HG03060 (cell line): ENCODE measurements at regions not wholly inside any gene's neighbourhood (a gene's known extent, or its start where the extent isn't known, plus 50 kb on each side); places are given as distances from the start of the nearest gene placed in this dataset.
"Not testable (repeated sequence)": the region's sequence is repeated elsewhere in the genome, so short reads cannot be mapped to it uniquely, and the experiment has no call there.

Experiments used
- ATAC-seq: cut with Tn5 transposase; IDR thresholded peaks from one replicate; pipeline ENCODE4 v1.9.1; 2021; ENCODE audit warnings: low read depth, moderate number of reproducible peaks; ENCODE audit not compliant: unreplicated experiment

DNA sequence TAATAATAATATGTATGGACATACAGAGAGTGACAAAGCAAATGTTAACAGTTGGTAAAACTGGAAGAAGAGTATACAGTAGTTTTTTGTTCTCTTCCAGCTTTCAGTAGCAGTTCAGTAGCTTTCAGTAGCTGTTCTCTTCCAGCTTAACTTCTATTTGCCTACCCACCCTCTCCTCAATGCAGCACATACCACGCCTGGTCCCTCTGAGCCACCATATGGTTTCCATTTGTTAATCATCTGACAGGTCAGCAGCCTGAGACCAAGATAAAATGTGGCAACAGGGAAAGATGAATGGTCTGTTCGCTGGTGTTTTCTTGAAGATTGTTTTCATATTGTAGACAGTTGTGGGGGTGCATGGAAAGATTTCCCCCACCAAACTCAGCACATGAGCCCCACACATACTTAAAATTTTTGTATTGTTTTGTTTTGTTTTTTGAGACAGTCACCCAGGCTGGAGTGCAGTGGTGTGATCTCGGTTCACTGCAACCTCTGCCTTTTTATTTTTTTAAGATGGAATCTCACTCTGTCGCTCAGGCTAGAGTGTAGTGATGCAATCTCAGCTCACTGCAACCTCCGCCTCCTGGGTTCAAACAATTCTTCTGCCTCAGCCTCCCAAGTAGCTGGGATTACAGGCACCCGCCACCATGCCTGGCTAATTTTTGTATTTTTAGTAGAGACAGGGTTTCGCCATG lies 56.8 kb downstream of the ATP6V0E2 start:
- ATAC-seq = not testable (repeated sequence)

DNA sequence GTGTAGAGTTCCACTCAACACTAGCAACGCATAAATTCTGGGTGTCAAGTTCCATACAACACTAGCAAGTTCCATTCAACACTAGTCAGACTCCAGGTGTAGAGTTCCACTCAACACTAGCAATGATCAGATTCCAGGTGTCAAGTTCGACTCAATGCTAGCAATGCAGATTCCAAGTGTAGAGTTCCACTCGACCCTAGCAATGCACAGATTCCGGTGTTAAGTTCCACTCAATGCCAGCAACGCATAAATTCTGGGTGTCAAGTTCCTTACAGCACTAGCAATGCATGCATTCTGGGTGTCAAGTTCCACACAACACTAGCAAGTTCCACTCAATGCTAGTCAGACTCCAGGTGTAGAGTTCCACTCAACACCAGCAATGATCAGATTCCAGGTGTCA lies 60.0 kb downstream of the ATP6V0E2 start:
- ATAC-seq = not testable (repeated sequence)

GRCh38 chr7:149947346-149947745 lies 73.6 kb downstream of the ATP6V0E2 start:
- ATAC-seq = not testable (repeated sequence)

- ATAC-seq = not testable (repeated sequence)
Measured at GRCh38 chr7:149948444-149948843, 74.7 kb downstream of the ATP6V0E2 start.

GRCh38 chr7:149949863-149950577 lies 76.3 kb downstream of the ATP6V0E2 start:
- ATAC-seq = not testable (repeated sequence)

- ATAC-seq = not testable (repeated sequence)
Measured at GRCh38 chr7:149950578-149950924, 76.8 kb downstream of the ATP6V0E2 start.

- not testable (repeated sequence) for ATAC-seq
Measured at GRCh38 chr7:149951579-149951978, 77.8 kb downstream of the ATP6V0E2 start.

DNA sequence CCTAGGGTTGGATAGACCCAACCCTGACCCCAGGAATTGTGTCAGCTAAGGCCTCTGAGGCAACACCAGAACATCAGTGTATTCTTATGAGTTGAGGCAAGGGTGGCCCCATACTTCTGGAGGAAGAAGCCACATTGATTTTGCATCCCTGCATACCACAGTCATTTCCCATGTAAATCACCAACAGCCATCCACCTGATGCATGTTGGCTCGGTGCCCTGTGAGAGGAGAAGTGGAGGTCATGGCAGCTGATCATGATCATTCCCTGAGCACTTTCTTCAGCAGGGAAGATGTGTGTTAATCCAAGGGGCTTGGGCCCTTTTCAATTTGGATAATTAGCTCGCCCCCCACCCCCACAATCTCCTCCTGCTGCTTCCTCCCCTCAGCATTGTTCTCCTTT lies 85.1 kb downstream of the ATP6V0E2 start:
- not testable (repeated sequence) for ATAC-seq

DNA sequence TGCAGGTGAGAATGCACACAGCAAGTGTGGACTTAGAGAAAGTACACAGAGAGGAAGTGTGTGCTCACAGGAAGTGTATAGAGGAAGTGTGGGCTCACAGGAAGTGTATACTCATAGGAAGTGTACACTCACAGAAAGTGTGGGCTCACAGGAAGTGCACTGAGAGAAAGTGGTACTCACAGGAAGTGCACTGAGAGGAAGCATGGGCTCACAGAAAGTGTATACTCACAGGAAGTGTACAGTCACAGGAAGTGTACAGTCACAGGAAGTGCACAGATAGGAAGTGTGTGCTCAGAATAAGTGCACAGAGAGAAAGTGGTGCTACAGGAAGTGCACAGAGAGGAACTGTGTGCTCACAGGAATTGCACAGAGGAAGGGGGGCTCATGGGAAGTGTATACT lies 87.1 kb downstream of the ATP6V0E2 start:
- not testable (repeated sequence) for ATAC-seq

DNA sequence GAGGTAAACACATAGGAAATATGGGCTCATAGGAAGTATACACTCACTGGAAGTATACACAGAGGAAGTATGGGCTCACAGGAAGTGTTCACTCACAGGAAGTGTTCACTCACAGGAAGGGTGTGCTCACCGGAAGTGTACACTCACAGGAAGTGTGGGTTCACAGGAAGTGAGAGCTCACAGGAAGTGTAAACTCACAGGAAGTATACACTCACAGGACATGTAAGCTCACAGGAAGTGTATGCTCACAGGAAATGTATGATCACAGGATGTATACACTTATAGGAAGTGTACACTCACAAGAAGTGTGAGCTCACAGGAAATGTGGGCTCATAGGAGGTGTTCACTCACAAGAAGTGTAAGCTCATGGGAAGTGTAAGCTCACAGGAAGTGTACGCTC lies 88.1 kb downstream of the ATP6V0E2 start:
- not testable (repeated sequence) for ATAC-seq

DNA sequence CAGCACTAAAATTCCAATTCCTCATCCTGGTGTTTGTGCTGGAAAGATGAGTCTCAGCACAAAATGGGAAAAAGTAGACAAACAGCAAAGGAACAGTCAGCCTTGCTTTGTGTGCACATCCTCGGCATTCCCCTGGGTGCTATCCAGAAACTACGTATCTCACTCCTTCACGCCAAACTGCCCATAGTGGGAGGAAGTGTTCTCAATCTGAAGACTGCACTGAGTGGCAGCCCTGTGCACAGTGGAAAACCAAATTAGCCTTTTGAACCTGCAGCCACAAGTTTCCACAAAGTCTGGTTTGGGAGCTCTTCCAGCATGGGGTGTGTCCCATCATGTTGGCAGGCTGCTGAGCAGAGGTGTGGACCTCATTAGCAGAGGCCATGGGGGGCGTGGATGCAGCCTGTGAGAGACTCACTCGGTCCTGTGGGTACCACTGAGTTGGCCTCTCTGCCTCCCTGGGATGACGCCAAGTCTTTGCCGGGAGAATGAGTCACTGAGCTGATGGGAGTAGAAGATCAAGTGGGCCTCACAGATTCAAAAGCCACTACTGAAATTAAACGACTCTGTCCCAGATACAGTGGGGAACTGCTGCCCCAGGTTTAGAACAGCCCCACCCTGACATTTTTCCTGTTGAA lies 89.0 kb downstream of the ATP6V0E2 start:
- ATAC-seq = not testable (repeated sequence)

DNA sequence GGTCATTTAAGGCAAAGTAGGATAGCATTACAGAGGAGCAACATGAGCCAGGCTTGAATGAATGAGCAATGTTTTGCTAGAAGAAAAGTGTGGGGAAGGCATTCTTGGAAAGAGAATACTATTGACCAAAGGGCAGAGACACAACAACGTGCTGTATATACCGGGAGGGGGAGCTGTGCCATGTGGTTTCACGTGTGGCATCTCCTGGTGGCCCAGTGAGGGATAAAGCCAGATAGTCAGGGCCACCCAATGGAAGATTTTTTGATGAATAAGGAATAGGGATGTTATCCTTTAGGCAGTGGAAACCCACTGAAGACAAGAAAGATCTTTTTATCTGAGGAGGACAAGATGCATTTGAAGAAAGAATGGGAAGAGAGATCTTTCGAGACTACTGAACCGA lies 90.2 kb downstream of the ATP6V0E2 start:
- ATAC-seq = not testable (repeated sequence)

GRCh38 chr7:149966444-149966843 lies 92.7 kb downstream of the ATP6V0E2 start:
- not testable (repeated sequence) for ATAC-seq

DNA sequence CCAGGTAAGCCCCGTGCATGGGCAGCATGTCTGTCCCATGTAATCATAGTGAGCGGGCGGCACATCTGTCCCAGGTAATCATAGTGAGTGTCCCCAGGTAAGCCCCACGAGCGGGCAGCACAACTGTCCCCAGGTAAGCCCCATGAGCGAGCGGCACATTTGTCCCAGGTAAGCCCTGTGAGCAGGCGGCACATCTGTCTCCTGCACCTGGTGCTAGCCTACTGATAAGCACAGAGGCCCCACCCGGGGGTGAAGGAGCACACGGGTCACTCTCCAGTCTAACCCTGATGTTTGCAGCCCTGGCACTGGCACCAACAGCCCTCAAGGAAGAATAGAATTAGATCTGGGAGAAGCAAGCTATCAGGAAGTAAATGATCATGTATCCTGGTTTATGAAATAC lies 99.2 kb downstream of the ATP6V0E2 start:
- not testable (repeated sequence) for ATAC-seq

DNA sequence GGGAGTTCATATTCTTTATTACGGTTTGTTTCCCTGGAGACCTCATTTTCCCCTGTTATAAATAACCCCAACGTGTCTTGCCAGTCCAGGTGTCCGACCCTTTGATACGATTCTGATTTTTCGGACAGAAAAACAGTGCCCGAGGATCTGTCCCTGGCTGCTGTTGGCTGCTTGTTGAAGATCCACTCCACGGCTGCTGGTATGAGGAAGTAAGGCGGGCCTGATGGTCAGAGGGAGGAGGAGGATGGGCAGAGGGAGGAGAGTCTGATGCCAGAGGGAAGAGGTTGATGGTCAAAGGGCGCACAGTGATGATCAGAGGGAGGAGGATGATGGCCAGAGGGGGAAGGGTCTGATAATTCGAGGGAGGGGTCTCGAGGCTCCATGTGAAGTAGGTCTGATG lies 99.9 kb downstream of the ATP6V0E2 start:
- not testable (repeated sequence) for ATAC-seq

GRCh38 chr7:149975608-149976007 lies 101.8 kb downstream of the ATP6V0E2 start:
- not testable (repeated sequence) for ATAC-seq

DNA sequence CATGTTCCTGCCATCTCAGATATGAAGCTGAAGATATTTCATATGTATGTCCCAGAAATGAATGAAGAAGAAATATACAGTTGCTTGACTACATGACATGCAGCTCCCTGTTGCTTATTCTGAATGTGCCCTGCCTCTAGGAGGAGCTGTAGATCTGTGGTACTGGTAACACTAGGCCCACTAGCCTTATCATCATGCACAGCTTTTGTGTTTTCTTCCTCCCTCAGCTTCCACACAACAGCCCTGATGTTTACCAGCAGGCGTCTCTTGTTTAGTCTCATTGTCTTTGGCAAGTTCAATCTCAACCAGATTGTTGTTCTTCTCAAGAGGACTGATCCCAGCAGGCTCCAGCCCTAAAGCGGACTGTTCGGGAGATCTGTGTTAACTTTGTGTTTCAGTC lies 104.8 kb downstream of the ATP6V0E2 start:
- not testable (repeated sequence) for ATAC-seq

- ATAC-seq = not testable (repeated sequence)
Measured at GRCh38 chr7:149978944-149979343, 105.2 kb downstream of the ATP6V0E2 start.

- not testable (repeated sequence) for ATAC-seq
Measured at GRCh38 chr7:149982537-149983112, 108.9 kb downstream of the ATP6V0E2 start.

DNA sequence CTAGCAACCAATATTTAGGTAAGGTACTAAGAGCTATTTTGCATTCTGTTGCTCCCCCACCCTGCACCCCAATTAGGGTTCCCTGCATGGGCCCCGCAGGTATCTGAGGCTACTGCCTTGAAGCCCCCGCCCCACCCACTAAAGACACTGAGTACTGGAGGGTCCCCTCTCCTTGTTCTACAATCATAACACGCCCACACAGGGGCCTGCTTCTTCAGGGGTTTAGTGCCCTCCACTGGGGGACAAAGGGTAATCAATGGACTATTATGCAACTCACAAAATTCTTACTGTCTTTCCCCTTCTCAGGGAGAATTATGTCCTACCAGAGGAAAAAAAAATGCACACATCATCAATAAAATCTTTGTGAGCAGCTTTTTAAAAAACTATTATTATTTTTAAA lies 113.1 kb downstream of the ATP6V0E2 start:
- ATAC-seq = not testable (repeated sequence)
